ENCODE measurements at regions not wholly inside any gene's neighbourhood (a gene's known extent, or its start where the extent isn't known, plus 50 kb on each side); places are given as distances from the start of the nearest gene placed in this dataset.

- DNase-seq (ENCODE audit: low read depth), result no peak
These were observed 311.8 kb downstream of the TOX3 start for GRCh38 chr16:52235186-52235585.

- DNase-seq (ENCODE audit: low read depth), result no peak
These were observed 312.3 kb downstream of the TOX3 start for GRCh38 chr16:52234626-52235025.

GRCh38 chr16:52229471-52229870, 317.5 kb downstream of the TOX3 start:
- DNase-seq (ENCODE audit: low read depth), result no peak

GRCh38 chr16:52227851-52228250, 319.1 kb downstream of the TOX3 start:
- no peak for DNase-seq (ENCODE audit: low read depth)

GRCh38 chr16:52212841-52213240, 334.1 kb downstream of the TOX3 start:
- no peak for DNase-seq (ENCODE audit: low read depth)

- no peak for DNase-seq (ENCODE audit: low read depth)
These were observed 337.7 kb downstream of the TOX3 start for GRCh38 chr16:52209227-52209626.

- DNase-seq (ENCODE audit: low read depth), result no peak
These were observed 343.8 kb downstream of the TOX3 start for GRCh38 chr16:52203096-52203495.

- no peak for DNase-seq (ENCODE audit: low read depth)
These were observed 353.5 kb downstream of the TOX3 start for GRCh38 chr16:52193441-52193840.

GRCh38 chr16:52191531-52192134, 355.3 kb downstream of the TOX3 start:
- DNase-seq (ENCODE audit: low read depth), result peak; percentile 72

- DNase-seq (ENCODE audit: low read depth), result no peak
These were observed 362.6 kb downstream of the TOX3 start for GRCh38 chr16:52184336-52184735.

GRCh38 chr16:52182840-52183239, 364.1 kb downstream of the TOX3 start:
- DNase-seq (ENCODE audit: low read depth), result no peak

- DNase-seq (ENCODE audit: low read depth), result no peak
These were observed 372.8 kb downstream of the TOX3 start for GRCh38 chr16:52174168-52174567.

- no peak for DNase-seq (ENCODE audit: low read depth)
These were observed 375.5 kb downstream of the TOX3 start for GRCh38 chr16:52171481-52171880.

- DNase-seq (ENCODE audit: low read depth), result no peak
These were observed 379.6 kb downstream of the TOX3 start for GRCh38 chr16:52167328-52167727.

- DNase-seq (ENCODE audit: low read depth), result no peak
These were observed 381.0 kb downstream of the TOX3 start for GRCh38 chr16:52165961-52166360.

GRCh38 chr16:52149003-52149402, 397.9 kb downstream of the TOX3 start:
- no peak for DNase-seq (ENCODE audit: low read depth)

GRCh38 chr16:52141871-52142270, 405.1 kb downstream of the TOX3 start:
- no peak for DNase-seq (ENCODE audit: low read depth)

- DNase-seq (ENCODE audit: low read depth), result no peak
These were observed 418.6 kb downstream of the TOX3 start for GRCh38 chr16:52128361-52128760.

- no peak for DNase-seq (ENCODE audit: low read depth)
These were observed 423.1 kb downstream of the TOX3 start for GRCh38 chr16:52123842-52124241.

- no peak for DNase-seq (ENCODE audit: low read depth)
These were observed 423.7 kb downstream of the TOX3 start for GRCh38 chr16:52123061-52123839.

- DNase-seq (ENCODE audit: low read depth), result no peak
These were observed 429.8 kb downstream of the TOX3 start for GRCh38 chr16:52117171-52117570.

GRCh38 chr16:52114379-52114778, 432.6 kb downstream of the TOX3 start:
- DNase-seq (ENCODE audit: low read depth), result peak; percentile 39

- no peak for DNase-seq (ENCODE audit: low read depth)
These were observed 433.3 kb downstream of the TOX3 start for GRCh38 chr16:52113533-52114183.

All from myocyte (in vitro differentiated cells).